HG02870 (cell line): ENCODE measurements at regions not wholly inside any gene's neighbourhood (a gene's known extent, or its start where the extent isn't known, plus 50 kb on each side); places are given as distances from the start of the nearest gene placed in this dataset.
"Not testable (repeated sequence)": the region's sequence is repeated elsewhere in the genome, so short reads cannot be mapped to it uniquely, and the experiment has no call there.

Source experiments
- ATAC-seq: cut with Tn5 transposase; IDR thresholded peaks from one replicate; pipeline ENCODE4 v1.9.1; 2021; ENCODE audit warnings: mild to moderate bottlenecking, moderate library complexity; ENCODE audit not compliant: unreplicated experiment

DNA sequence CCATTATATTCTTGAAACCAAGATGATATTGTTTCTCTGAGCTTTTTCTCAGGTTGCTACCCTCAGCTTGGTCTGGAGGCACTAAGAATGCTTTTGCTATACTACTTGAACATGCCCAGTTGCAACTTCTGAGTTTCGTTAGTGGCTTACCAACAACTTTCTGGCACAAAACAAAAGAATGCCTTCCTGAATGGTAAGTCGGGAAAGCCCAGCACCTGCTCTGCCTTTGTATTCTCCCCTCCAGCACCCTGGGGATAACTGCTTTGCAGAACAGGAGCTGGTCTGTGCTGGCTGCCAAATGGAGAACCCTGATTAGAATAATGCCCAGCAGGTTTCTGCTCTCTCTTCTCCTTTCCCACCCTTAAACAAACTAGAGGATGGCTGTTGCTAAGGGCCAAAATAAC, 149.3 kb downstream of the TGFB2 start:
- ATAC-seq = no peak

GRCh38 chr1:218495931-218496330, 150.8 kb downstream of the TGFB2 start:
- ATAC-seq = no peak

DNA sequence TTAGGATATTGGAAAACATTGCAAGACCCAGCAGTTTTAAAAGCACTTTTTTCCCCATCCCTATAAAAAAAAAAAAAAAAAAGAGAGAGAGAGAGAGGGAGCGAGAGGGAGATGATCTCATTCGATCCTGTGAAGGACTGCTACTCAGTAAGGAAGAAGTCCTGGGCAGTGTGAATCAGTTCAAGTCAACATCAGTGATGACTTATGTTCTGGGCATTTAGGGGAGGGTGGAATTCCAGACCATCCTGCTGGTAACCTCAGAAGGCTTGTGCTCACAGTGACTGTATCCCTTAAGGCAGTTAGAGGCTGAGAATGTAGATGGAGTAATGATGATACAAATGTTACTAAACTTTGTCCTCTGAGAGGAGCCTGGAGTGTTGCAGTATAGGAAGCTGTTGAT, 151.4 kb downstream of the TGFB2 start:
- ATAC-seq = no peak

DNA sequence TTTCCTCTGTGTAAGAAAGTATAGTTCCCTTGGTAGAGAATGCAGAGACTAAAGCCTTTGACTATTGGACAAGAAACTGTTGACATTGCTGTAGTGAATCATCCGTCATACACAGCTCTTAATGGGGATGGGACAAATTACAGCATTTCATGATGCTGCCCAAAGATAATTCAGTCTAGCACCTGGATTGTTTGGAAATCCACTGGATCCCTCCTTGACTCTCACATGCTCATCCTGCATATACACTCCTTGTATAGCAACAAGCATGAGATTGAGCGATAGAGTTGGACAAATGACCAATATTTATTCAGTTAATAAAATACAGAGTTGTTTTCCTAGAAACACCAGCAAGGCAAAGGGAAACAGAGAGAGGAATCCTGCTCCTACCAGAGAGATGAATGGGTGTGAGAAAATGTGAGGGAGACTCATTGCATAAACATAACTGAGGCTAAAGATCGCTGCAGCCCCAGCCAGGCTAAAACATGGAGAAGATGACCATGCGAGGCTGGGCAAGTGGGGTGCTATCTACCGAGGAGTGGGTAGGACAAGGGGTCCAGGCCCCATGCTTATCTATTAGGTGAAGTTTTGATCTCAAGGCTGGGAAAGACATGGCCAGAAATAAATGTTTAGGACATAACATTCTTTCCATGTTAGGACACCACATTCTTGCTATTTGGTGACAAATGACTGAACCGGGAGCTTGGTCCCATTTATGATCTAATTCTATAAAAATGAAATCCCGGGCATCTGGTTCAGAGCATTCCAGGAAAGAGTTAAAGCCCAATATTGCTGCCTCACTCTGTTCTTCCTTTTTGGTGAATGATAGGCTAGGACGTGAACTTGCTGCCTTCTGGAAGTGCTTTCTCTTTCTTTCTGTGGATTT, 153.2 kb downstream of the TGFB2 start:
- no peak for ATAC-seq

- ATAC-seq = no peak
Measured at GRCh38 chr1:218499011-218499691, 154.0 kb downstream of the TGFB2 start.

DNA sequence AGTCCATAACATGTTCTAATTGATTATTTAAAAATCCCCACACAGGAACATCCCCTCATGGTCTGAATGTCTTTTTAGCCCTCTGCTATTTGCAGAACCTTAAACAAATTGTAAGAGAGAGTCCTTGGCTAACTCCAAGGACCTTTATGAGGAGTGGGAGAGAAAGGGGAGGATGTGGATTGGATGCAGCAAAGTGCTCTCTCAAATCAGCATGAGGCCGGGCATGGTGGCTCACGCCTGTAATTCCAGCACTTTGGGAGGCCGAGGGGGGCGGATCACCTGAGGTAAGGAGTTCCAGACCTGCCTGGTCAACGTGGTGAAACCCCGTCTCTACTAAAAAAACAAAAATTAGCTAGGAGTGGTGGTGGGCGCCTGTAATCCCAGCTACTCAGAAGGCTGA, 154.8 kb downstream of the TGFB2 start:
- no peak for ATAC-seq

GRCh38 chr1:218501161-218501560, 156.0 kb downstream of the TGFB2 start:
- ATAC-seq = no peak

DNA sequence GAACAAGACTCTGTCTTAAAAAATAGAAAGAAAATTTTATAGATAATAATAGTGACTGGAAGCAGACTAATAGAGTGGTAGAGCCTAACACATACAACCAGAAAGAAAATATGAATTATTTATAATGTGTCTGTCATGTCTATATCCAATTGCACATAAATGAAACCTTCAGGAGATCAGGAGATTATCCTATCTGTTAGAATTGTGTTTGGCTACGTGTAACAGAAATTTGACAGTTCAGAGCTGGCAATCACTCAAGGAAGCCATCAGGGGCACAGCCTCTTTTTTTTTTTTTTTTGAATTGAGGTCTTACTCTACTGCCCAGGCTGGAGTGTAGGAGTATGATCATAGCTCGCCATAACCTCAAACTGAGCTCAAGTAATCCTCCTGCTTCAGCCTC, 157.2 kb downstream of the TGFB2 start:
- no peak for ATAC-seq

- ATAC-seq = no peak
Measured at GRCh38 chr1:218503102-218503501, 158.0 kb downstream of the TGFB2 start.

GRCh38 chr1:218507355-218508002, 162.3 kb downstream of the TGFB2 start:
- ATAC-seq = no peak

GRCh38 chr1:218510153-218510772, 165.1 kb downstream of the TGFB2 start:
- ATAC-seq = no peak

- ATAC-seq = no peak
Measured at GRCh38 chr1:218513328-218513727, 168.2 kb downstream of the TGFB2 start.

GRCh38 chr1:218514689-218515088, 169.6 kb downstream of the TGFB2 start:
- no peak for ATAC-seq

GRCh38 chr1:218516526-218516925, 171.4 kb downstream of the TGFB2 start:
- ATAC-seq = no peak

DNA sequence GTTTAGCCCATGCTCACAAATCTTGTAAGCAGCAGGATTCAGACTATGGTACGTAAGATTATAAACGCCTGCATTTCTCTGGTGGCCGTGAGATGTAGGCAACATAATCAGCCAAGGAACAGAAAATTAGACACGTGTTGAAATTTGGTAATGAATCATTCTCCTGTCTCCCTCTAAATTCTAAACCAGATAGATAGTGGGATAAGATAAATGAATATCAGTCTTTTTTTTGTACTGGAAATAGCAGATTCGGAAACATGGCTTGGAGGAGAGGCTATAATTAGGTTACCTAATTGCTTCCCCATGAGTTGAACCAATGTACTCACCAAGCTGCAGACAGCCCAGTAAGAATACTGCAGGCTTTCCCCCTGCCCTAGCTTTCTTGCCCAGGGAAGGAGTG, 172.3 kb downstream of the TGFB2 start:
- ATAC-seq = no peak

- ATAC-seq = no peak
Measured at GRCh38 chr1:218518216-218518740, 173.1 kb downstream of the TGFB2 start.

DNA sequence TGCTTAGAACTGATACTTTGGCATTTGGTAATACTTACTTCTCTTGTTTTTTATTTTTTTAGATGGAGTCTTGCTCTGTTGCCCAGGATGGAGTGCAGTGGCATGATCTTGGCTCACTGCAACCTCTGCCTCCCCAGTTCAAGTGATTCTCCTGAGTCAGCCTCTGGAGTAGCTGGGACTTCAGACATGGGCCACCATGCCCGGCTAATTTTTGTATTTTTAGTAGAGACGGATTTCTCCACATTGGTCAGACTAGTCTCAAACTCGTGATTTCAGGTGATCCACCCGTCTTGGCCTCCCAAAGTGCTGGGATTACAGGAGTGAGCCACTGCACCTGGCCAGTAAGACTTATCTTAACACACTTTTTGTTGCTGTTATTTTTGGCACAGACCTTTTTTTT, 175.5 kb downstream of the TGFB2 start:
- ATAC-seq = not testable (repeated sequence)

DNA sequence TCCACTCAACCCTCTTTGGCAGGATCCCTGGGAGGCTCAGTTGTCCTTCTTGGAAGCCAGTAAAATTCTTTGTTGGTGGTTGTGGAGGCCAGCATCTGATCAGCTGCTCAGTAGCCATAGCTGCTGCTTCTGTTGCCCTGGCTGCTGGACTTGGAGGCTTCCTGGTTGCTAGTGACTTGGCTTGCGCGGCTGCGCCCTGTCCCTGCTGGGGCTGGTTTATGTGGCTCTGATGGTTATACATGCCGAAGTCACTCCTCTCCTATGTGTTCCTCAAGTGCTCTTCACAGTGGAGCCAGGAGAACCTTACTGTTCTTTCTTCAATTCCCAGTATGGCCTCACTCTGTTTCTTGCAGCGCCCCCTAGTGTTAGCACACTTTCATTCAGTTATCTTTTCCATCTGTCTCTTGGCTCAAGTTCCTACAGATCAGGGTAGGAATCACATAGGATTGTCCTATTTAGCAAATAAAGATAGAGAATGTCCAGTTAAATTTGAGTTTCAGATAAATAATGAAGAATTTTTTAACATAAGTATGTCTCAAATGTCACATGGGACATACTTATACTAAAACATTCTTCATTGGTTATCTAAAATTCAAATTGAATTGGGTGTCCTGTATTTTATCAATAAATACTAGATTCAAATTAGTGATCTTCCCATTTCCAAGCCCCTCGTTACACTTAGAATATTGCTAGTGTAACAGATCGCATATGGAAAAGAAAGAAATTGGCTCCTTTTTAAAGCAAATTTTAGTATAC, 176.5 kb downstream of the TGFB2 start:
- ATAC-seq = no peak

- ATAC-seq = no peak
Measured at GRCh38 chr1:218524526-218524925, 179.4 kb downstream of the TGFB2 start.

DNA sequence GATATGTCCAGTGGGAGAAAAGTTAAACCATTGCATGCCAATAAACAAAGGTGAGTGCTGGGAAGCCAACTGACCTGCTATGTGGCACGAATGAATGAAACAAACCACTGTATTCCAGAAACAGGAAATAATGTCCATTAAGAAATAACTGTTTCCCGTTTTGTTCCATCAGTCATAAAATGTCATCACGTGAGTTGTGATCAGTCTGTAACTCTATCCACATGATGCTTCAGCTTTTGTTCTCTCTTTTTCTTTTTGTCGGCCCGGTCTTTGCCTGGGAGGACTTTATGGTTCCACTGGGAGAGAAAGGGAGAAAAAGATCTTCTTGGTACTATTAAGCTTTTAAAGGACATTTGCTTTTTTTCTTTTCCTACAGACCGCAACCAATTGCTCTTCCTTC, 179.9 kb downstream of the TGFB2 start:
- no peak for ATAC-seq
